22Rv1 (cell line): ENCODE measurements at regions not wholly inside any gene's neighbourhood (a gene's known extent, or its start where the extent isn't known, plus 50 kb on each side); places are given as distances from the start of the nearest gene placed in this dataset.

Source experiments
- H3K27ac ChIP-seq: fragments of 450-650 bp; 2 replicates; pipeline ENCODE4 v1.5.1; 2017
- CTCF ChIP-seq: fragments of 450-650 bp; IDR thresholded peaks from 2 replicates; pipeline ENCODE4 v1.5.1; 2017; ENCODE audit warnings: mild to moderate bottlenecking
- ZFX ChIP-seq: fragments of 450-650 bp; IDR thresholded peaks from 2 replicates; pipeline ENCODE4 v1.6.1; 2017; ENCODE audit warnings: antibody characterized with exemption, borderline replicate concordance

GRCh38 chr12:85394065-85394464 is 114.0 kb downstream of the ALX1 start:
- TF ChIP-seq ZFX (no peak), CTCF (no peak)
- H3K27ac ChIP-seq = no peak overlapping the region

- H3K27ac ChIP-seq = no peak overlapping the region
- no peak for TF ChIP-seq ZFX
- TF ChIP-seq CTCF = no peak
Measured at GRCh38 chr12:85394809-85395208, 114.8 kb downstream of the ALX1 start.

GRCh38 chr12:85405262-85405661 is 125.2 kb downstream of the ALX1 start:
- no peak for TF ChIP-seq ZFX
- TF ChIP-seq CTCF = no peak
- H3K27ac ChIP-seq = no peak overlapping the region

GRCh38 chr12:85405781-85406522 is 125.9 kb downstream of the ALX1 start:
- H3K27ac ChIP-seq = no peak overlapping the region
- no peak for TF ChIP-seq CTCF
- TF ChIP-seq ZFX = no peak

GRCh38 chr12:85413266-85413665 is 133.2 kb downstream of the ALX1 start:
- no peak overlapping the region for H3K27ac ChIP-seq
- TF ChIP-seq CTCF = no peak
- TF ChIP-seq ZFX = no peak

- TF ChIP-seq ZFX = no peak
- TF ChIP-seq CTCF = no peak
- no peak overlapping the region for H3K27ac ChIP-seq
Measured at GRCh38 chr12:85422762-85423161, 142.7 kb downstream of the ALX1 start.

GRCh38 chr12:85423947-85424346 is 143.9 kb downstream of the ALX1 start:
- no peak overlapping the region for H3K27ac ChIP-seq
- TF ChIP-seq ZFX (no peak), CTCF (no peak)
